ENCODE measurements at regions not wholly inside any gene's neighbourhood (a gene's known extent, or its start where the extent isn't known, plus 50 kb on each side); places are given as distances from the start of the nearest gene placed in this dataset.

- no peak for DNase-seq
Observed at GRCh38 chr2:160672211-160672610, 178.6 kb upstream of the RBMS1 start.

GRCh38 chr2:160674146-160674750 is 180.6 kb upstream of the RBMS1 start:
- DNase-seq, result no peak

GRCh38 chr2:160679686-160680085 is 186.1 kb upstream of the RBMS1 start:
- no peak for DNase-seq

GRCh38 chr2:160680294-160680693 is 186.7 kb upstream of the RBMS1 start:
- no peak for DNase-seq

GRCh38 chr2:160680974-160681373 is 187.4 kb upstream of the RBMS1 start:
- no peak for DNase-seq

- no peak for DNase-seq
Observed at GRCh38 chr2:160683206-160683605, 189.6 kb upstream of the RBMS1 start.

GRCh38 chr2:160687629-160688028 is 194.0 kb upstream of the RBMS1 start:
- DNase-seq, result no peak

GRCh38 chr2:160689441-160689840 is 195.8 kb upstream of the RBMS1 start:
- no peak for DNase-seq

GRCh38 chr2:160694221-160694620 is 200.6 kb upstream of the RBMS1 start:
- no peak for DNase-seq

GRCh38 chr2:160694631-160695030 is 201.0 kb upstream of the RBMS1 start:
- no peak for DNase-seq

- no peak for DNase-seq
Observed at GRCh38 chr2:160695402-160696086, 201.9 kb upstream of the RBMS1 start.

- DNase-seq, result no peak
Observed at GRCh38 chr2:160696087-160696452, 202.5 kb upstream of the RBMS1 start.

- no peak for DNase-seq
Observed at GRCh38 chr2:160697817-160698216, 204.2 kb upstream of the RBMS1 start.

GRCh38 chr2:160700021-160700814 is 206.6 kb upstream of the RBMS1 start:
- no peak for DNase-seq

- no peak for DNase-seq
Observed at GRCh38 chr2:160701822-160702221, 208.2 kb upstream of the RBMS1 start.

- no peak for DNase-seq
Observed at GRCh38 chr2:160702754-160703153, 209.1 kb upstream of the RBMS1 start.

- peak in 1 of 56 donors; percentile 0 for DNase-seq
Observed at GRCh38 chr2:160703648-160704585, 210.3 kb upstream of the RBMS1 start.

GRCh38 chr2:160715428-160715827 is 221.8 kb upstream of the RBMS1 start:
- no peak for DNase-seq

- DNase-seq, result no peak
Observed at GRCh38 chr2:160719116-160719515, 225.5 kb upstream of the RBMS1 start.

- DNase-seq, result no peak
Observed at GRCh38 chr2:160720098-160720497, 226.5 kb upstream of the RBMS1 start.
